Stomach (tissue), 4 donors: ENCODE measurements at regions not wholly inside any gene's neighbourhood (a gene's known extent, or its start where the extent isn't known, plus 50 kb on each side); places are given as distances from the start of the nearest gene placed in this dataset.

Experiments used
- POLR2A ChIP-seq, 4 donors: fragments of 450-650 bp; IDR thresholded peaks; one replicate each; pipeline ENCODE4 v1.6.1; 2016; ENCODE audit warnings: antibody characterized with exemption in 4 of 4, control low read depth in 2 of 4, mild to moderate bottlenecking in 1 of 4, moderate library complexity in 1 of 4
- TF ChIP-seq, protein P1 (sequence below), 7 experiments: fragments of 450-650 bp in 4 of 7; fragments of 200-600 bp in 3 of 7; sonication (generic) in 3 of 7; IDR thresholded peaks; one replicate each; pipeline ENCODE4 v1.5.1; 2016 to 2019; ENCODE audit warnings: antibody characterized with exemption in 7 of 7, control low read depth in 2 of 7, mild to moderate bottlenecking in 1 of 7

DNA sequence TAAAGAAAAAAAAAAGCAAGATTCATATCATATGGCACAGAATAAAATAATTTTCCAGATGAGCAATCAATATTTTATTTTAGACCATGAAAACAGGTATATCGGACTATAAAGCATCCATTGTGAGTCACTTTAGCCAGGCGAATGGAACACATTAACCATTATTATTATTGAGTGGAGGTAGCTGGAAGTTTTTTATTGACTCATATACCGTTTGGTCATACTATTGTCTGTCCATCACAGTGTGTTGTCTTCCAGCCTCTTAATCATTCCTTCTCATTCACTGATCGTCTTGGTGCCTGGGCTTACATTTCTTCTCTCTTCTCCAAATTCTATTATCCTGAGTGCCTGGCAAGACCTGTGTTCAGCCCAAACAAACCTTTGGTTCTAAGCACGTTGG is 634.8 kb downstream of the MECOM start:
- TF ChIP-seq, protein P1, sequence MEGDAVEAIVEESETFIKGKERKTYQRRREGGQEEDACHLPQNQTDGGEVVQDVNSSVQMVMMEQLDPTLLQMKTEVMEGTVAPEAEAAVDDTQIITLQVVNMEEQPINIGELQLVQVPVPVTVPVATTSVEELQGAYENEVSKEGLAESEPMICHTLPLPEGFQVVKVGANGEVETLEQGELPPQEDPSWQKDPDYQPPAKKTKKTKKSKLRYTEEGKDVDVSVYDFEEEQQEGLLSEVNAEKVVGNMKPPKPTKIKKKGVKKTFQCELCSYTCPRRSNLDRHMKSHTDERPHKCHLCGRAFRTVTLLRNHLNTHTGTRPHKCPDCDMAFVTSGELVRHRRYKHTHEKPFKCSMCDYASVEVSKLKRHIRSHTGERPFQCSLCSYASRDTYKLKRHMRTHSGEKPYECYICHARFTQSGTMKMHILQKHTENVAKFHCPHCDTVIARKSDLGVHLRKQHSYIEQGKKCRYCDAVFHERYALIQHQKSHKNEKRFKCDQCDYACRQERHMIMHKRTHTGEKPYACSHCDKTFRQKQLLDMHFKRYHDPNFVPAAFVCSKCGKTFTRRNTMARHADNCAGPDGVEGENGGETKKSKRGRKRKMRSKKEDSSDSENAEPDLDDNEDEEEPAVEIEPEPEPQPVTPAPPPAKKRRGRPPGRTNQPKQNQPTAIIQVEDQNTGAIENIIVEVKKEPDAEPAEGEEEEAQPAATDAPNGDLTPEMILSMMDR (IDR thresholded peaks at IDR 0.05) = no peak
- TF ChIP-seq POLR2A (IDR thresholded peaks at IDR 0.05) = no peak
